ENCODE measurements at regions not wholly inside any gene's neighbourhood (a gene's known extent, or its start where the extent isn't known, plus 50 kb on each side); places are given as distances from the start of the nearest gene placed in this dataset.

GRCh38 chr2:145352484-145352883, 832.6 kb upstream of the ZEB2 start:
- H3K4me1 ChIP-seq: no peaks in the 10 kb centered on the region
- no peaks in the 10 kb centered on the region for H3K36me3 ChIP-seq
- no peak overlapping the region for H3K4me3 ChIP-seq (replicated peaks in 1 of 3)
- H3K27ac ChIP-seq: no peak overlapping the region
- 89 to 91% methylated on average over 5 of the region's 5 CpGs for whole genome bisulfite sequencing, 2 donors
- H3K27me3 ChIP-seq: no peaks in the 10 kb centered on the region
- TF ChIP-seq POLR2A (IDR thresholded peaks at IDR 0.05) (no peak), CTCF (IDR thresholded peaks at IDR 0.05) (no peak)
- no peak for DNase-seq
- intact Hi-C loops (cut with DNase I): no loop called here
- no peaks in the 10 kb centered on the region for H3K9me3 ChIP-seq

GRCh38 chr2:145351864-145352425, 832.0 kb upstream of the ZEB2 start:
- Histone ChIP-seq H3K4me1 (no peaks in the 10 kb centered on the region), H3K9me3 (no peaks in the 10 kb centered on the region), H3K36me3 (no peaks in the 10 kb centered on the region), H3K4me3 (replicated peaks in 1 of 3) (no peak overlapping the region), H3K27ac (no peak overlapping the region), H3K27me3 (no peaks in the 10 kb centered on the region)
- intact Hi-C loops (cut with DNase I): no loop called here
- DNase-seq: no peak
- WGBS, 2 donors: 90 to 96% methylated on average over 2 of the region's 2 CpGs
- TF ChIP-seq CTCF (IDR thresholded peaks at IDR 0.05) (no peak), POLR2A (IDR thresholded peaks at IDR 0.05) (no peak)

- intact Hi-C loops (cut with DNase I): no loop called here
- no peaks in the 10 kb centered on the region for H3K4me1 ChIP-seq
- no peaks in the 10 kb centered on the region for H3K9me3 ChIP-seq
- no peak for TF ChIP-seq CTCF (IDR thresholded peaks at IDR 0.05)
- TF ChIP-seq POLR2A (IDR thresholded peaks at IDR 0.05): no peak
- WGBS, 2 donors: 76 to 82% methylated on average over 3 of the region's 3 CpGs
- no peak overlapping the region for H3K4me3 ChIP-seq (replicated peaks in 1 of 3)
- no peaks in the 10 kb centered on the region for H3K27me3 ChIP-seq
- no peak overlapping the region for H3K27ac ChIP-seq
- DNase-seq: no peak
- H3K36me3 ChIP-seq: no peaks in the 10 kb centered on the region
Observed at GRCh38 chr2:145350011-145350410, 830.1 kb upstream of the ZEB2 start.

- no peaks in the 10 kb centered on the region for H3K27me3 ChIP-seq
- TF ChIP-seq CTCF (IDR thresholded peaks at IDR 0.05) (no peak), POLR2A (IDR thresholded peaks at IDR 0.05) (no peak)
- no peaks in the 10 kb centered on the region for H3K4me1 ChIP-seq
- no peak for DNase-seq
- no peak overlapping the region for H3K4me3 ChIP-seq (replicated peaks in 1 of 3)
- intact Hi-C loops (cut with DNase I): no loop called here
- H3K9me3 ChIP-seq: no peaks in the 10 kb centered on the region
- H3K36me3 ChIP-seq: no peaks in the 10 kb centered on the region
- no peak overlapping the region for H3K27ac ChIP-seq
Observed at GRCh38 chr2:145344076-145344724, 824.3 kb upstream of the ZEB2 start.

GRCh38 chr2:145343287-145343686, 823.4 kb upstream of the ZEB2 start:
- 50 to 58% methylated on average over 2 of the region's 2 CpGs for WGBS, 2 donors
- no peak overlapping the region for H3K4me3 ChIP-seq (replicated peaks in 1 of 3)
- no peak for DNase-seq
- intact Hi-C loops (cut with DNase I): no loop called here
- H3K9me3 ChIP-seq: no peaks in the 10 kb centered on the region
- no peaks in the 10 kb centered on the region for H3K4me1 ChIP-seq
- TF ChIP-seq CTCF (IDR thresholded peaks at IDR 0.05) (no peak), POLR2A (IDR thresholded peaks at IDR 0.05) (no peak)
- no peak overlapping the region for H3K27ac ChIP-seq
- no peaks in the 10 kb centered on the region for H3K27me3 ChIP-seq
- H3K36me3 ChIP-seq: no peaks in the 10 kb centered on the region
